Lower leg skin (tissue), 4 donors: ENCODE measurements at regions not wholly inside any gene's neighbourhood (a gene's known extent, or its start where the extent isn't known, plus 50 kb on each side); places are given as distances from the start of the nearest gene placed in this dataset.

Experiments used
- DNase-seq, 2 donors: peaks; one replicate each; pipeline ENCODE4 v3.0.0-alpha.2; 2019; ENCODE audit warnings: low spot score in 2 of 2
- H3K4me3 ChIP-seq: fragments of 200-600 bp; sonication (generic); 2 replicates; pipeline ENCODE4 v1.5.1; 2017; ENCODE audit warnings: mild to moderate bottlenecking, low read depth; ENCODE audit not compliant: poor library complexity, severe bottlenecking
- CTCF ChIP-seq, 3 donors: fragments of 450-650 bp; IDR thresholded peaks; one replicate each; pipeline ENCODE4 v1.5.1; 2016; ENCODE audit warnings: antibody characterized with exemption in 3 of 3, mild to moderate bottlenecking in 3 of 3, moderate library complexity in 2 of 3
- POLR2A ChIP-seq, 2 donors: fragments of 450-650 bp; IDR thresholded peaks; one replicate each; pipeline ENCODE4 v1.6.1; 2016 to 2017; ENCODE audit warnings: antibody characterized with exemption in 2 of 2, mild to moderate bottlenecking in 1 of 2, moderate library complexity in 1 of 2
- WGBS, 2 donors: methylation state at CpG; one replicate each; pipeline ENCODE4 v1.1.5; 2018; 5-methylcytosine and 5-hydroxymethylcytosine counted together
- intact Hi-C: fragments of 100-400 bp; cut with DNase I; formaldehyde crosslinking; loops from one replicate; pipeline ENCODE4 v1.15.0; 2023; ENCODE audit warnings: low total_unique reads

- no peak overlapping the region for H3K4me3 ChIP-seq
- intact Hi-C loops, result no loop called here
- no peak for DNase-seq
- 41 to 46% methylated on average over 4 of the region's 4 CpGs for WGBS, 2 donors
- no peak for TF ChIP-seq POLR2A (IDR thresholded peaks at IDR 0.05)
- TF ChIP-seq CTCF (IDR thresholded peaks at IDR 0.05), result no peak
Observed at GRCh38 chr10:8913720-8914119, 859.2 kb downstream of the GATA3 start.

DNA sequence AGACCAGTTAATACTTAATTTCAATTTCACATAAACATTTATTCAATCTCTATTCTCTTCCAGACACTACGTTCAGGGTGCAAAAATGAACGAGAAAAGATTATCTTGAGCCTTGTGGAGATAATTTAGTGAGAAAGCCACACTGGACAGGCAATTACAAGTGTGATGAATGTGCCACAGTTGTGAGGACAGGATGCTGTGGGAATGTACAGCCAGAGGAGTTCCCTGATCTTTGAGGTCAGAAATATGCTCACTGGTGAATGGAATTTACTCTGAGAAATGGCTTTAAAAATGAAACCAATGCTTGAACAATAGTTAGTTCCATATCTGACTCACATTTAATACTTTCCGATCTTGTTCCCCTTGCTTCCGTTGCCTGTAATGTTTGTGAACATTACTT lies 864.8 kb downstream of the GATA3 start:
- 72 to 74% methylated on average over 4 of the region's 4 CpGs for WGBS, 2 donors

GRCh38 chr10:8921568-8921967 lies 867.1 kb downstream of the GATA3 start:
- TF ChIP-seq CTCF (IDR thresholded peaks at IDR 0.05) (no peak), POLR2A (IDR thresholded peaks at IDR 0.05) (no peak)
- intact Hi-C loops, result no loop called here
- 72 to 79% methylated on average over 3 of the region's 3 CpGs for WGBS, 2 donors
- H3K4me3 ChIP-seq, result no peak overlapping the region
- DNase-seq, result no peak

More for the DNA sequence above, 864.8 kb downstream of the GATA3 start:
- TF ChIP-seq CTCF (IDR thresholded peaks at IDR 0.05) (no peak), POLR2A (IDR thresholded peaks at IDR 0.05) (no peak)
- DNase-seq, result no peak
- H3K4me3 ChIP-seq, result no peak overlapping the region
- intact Hi-C loops, result no loop called here

DNA sequence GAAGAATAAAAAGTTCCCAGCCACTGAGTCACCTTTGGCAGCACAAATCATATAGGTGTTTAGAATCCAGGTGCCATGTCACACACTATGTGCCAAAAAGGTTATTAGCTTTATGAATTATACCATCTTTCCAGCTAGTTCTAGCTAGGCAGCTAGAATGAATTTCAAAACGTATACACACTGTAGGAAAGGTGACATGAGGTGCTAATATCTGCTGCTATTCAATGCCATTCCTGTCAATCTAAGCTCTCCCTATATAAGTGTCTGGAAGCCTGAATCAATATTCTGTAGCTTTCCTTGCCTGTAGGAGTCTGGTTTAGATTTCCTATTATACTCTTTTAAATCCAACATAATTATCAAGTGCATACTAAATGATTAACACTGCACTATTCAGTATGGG lies 868.6 kb downstream of the GATA3 start:
- 39 to 46% methylated on average over 1 of the region's 1 CpG for WGBS, 2 donors
- intact Hi-C loops, result no loop called here
- no peak for DNase-seq
- no peak for TF ChIP-seq CTCF (IDR thresholded peaks at IDR 0.05)
- TF ChIP-seq POLR2A (IDR thresholded peaks at IDR 0.05), result no peak
- H3K4me3 ChIP-seq, result no peak overlapping the region

GRCh38 chr10:8927705-8928104 lies 873.2 kb downstream of the GATA3 start:
- intact Hi-C loops, result no loop called here
- DNase-seq, result no peak
- no peak overlapping the region for H3K4me3 ChIP-seq
- no peak for TF ChIP-seq POLR2A (IDR thresholded peaks at IDR 0.05)
- no peak for TF ChIP-seq CTCF (IDR thresholded peaks at IDR 0.05)
- 40 to 48% methylated on average over 4 of the region's 4 CpGs for WGBS, 2 donors

GRCh38 chr10:8946451-8946850 lies 892.0 kb downstream of the GATA3 start:
- TF ChIP-seq POLR2A (IDR thresholded peaks at IDR 0.05) (no peak), CTCF (IDR thresholded peaks at IDR 0.05) (no peak)
- DNase-seq, result no peak
- 75 to 83% methylated on average over 5 of the region's 5 CpGs for WGBS, 2 donors
- no peak overlapping the region for H3K4me3 ChIP-seq
- intact Hi-C loops, result no loop called here
